Lung (tissue), 11 donors: ENCODE measurements at regions not wholly inside any gene's neighbourhood (a gene's known extent, or its start where the extent isn't known, plus 50 kb on each side); places are given as distances from the start of the nearest gene placed in this dataset.
"Not testable (repeated sequence)": the region's sequence is repeated elsewhere in the genome, so short reads cannot be mapped to it uniquely, and the experiment has no call there.

ENCODE experiments used
- ATAC-seq: fragments of 200-7000 bp; cut with Tn5 transposase; one replicate; pipeline ENCODE4 v1.9.1; 2020; ENCODE audit warnings: moderate number of reproducible peaks; ENCODE audit not compliant: insufficient read depth, low FRiP score
- DNase-seq, 3 donors: peaks; one replicate each; pipeline ENCODE4 v3.0.0-alpha.2; 2013 to 2017
- H3K27ac ChIP-seq, 2 donors: one replicate each; pipeline ENCODE4 v1.5.1; 2013; ENCODE audit warnings: mild to moderate bottlenecking in 2 of 2, moderate library complexity in 2 of 2, control low read depth in 1 of 2, inconsistent platforms in 1 of 2, low read depth in 1 of 2, low read length in 1 of 2
- H3K27me3 ChIP-seq, 3 donors: one replicate each; pipeline ENCODE4 v1.5.1; 2013; ENCODE audit warnings: low read length in 2 of 3; ENCODE audit not compliant: control insufficient read depth in 3 of 3, insufficient read depth in 3 of 3
- H3K36me3 ChIP-seq, 4 donors: one replicate each; pipeline ENCODE4 v1.5.1; 2013; ENCODE audit warnings: low read length in 4 of 4, mild to moderate bottlenecking in 1 of 4, moderate library complexity in 1 of 4; ENCODE audit not compliant: control insufficient read depth in 4 of 4, insufficient read depth in 4 of 4
- H3K4me1 ChIP-seq, 5 donors: one replicate each; pipeline ENCODE4 v1.5.1; 2013; ENCODE audit warnings: low read length in 5 of 5, mild to moderate bottlenecking in 2 of 5, moderate library complexity in 1 of 5; ENCODE audit not compliant: control insufficient read depth in 5 of 5, insufficient read depth in 5 of 5
- H3K4me3 ChIP-seq: one replicate; pipeline ENCODE4 v1.5.1; 2013; ENCODE audit warnings: mild to moderate bottlenecking, control low read depth, moderate library complexity
- H3K9ac ChIP-seq, 2 donors: one replicate each; pipeline ENCODE4 v1.5.1; 2013; ENCODE audit warnings: low read length in 2 of 2, control low read depth in 1 of 2; ENCODE audit not compliant: insufficient read depth in 1 of 2
- H3K9me3 ChIP-seq, 4 donors: one replicate each; pipeline ENCODE4 v1.5.1; 2013; ENCODE audit warnings: low read length in 3 of 4, mild to moderate bottlenecking in 1 of 4, moderate library complexity in 1 of 4; ENCODE audit not compliant: control insufficient read depth in 4 of 4, insufficient read depth in 3 of 4
- CTCF ChIP-seq: IDR thresholded peaks from 2 replicates; pipeline ENCODE4 v1.5.1; 2012; ENCODE audit warnings: mild to moderate bottlenecking; ENCODE audit errors: control extremely low read depth, extremely low read depth
- WGBS, 2 donors: extraction: QIAGEN DNeasy Blood & Tissue Kit; methylation state at CpG; one replicate each; pipeline ENCODE4 v1.1.7; 2013; 5-methylcytosine and 5-hydroxymethylcytosine counted together
- donor health status: control.
- donor health status: control.
- donor health status: Bipolar disorder and iron deficiency.
- donor health status: healthy.
- donor health status: DM: yes; HTN: yes; CAD: no.

- Histone ChIP-seq H3K27me3 (no peaks in the 10 kb centered on the region), H3K36me3 (no peaks in the 10 kb centered on the region), H3K4me1 (no peaks in the 10 kb centered on the region), H3K27ac (no peak overlapping the region), H3K9ac (no peak overlapping the region), H3K9me3 (no peaks in the 10 kb centered on the region), H3K4me3 (no peak overlapping the region)
- DNase-seq = no peak
- no peak for ATAC-seq
- WGBS, 2 donors = 91 to 96% methylated on average over 4 of the region's 4 CpGs
- TF ChIP-seq CTCF = no peak
Observed at GRCh38 chr1:95535614-95536013, 301.6 kb downstream of the RWDD3 start.

- Histone ChIP-seq H3K4me1 (no peaks in the 10 kb centered on the region), H3K27ac (no peak overlapping the region), H3K9me3 (no peaks in the 10 kb centered on the region), H3K9ac (no peak overlapping the region), H3K27me3 (no peaks in the 10 kb centered on the region), H3K4me3 (no peak overlapping the region), H3K36me3 (no peaks in the 10 kb centered on the region)
- 86 to 87% methylated on average over 5 of the region's 5 CpGs for WGBS, 2 donors
- DNase-seq (no peak), ATAC-seq (no peak)
- no peak for TF ChIP-seq CTCF
Observed at GRCh38 chr1:95536501-95536900, 302.5 kb downstream of the RWDD3 start.

DNA sequence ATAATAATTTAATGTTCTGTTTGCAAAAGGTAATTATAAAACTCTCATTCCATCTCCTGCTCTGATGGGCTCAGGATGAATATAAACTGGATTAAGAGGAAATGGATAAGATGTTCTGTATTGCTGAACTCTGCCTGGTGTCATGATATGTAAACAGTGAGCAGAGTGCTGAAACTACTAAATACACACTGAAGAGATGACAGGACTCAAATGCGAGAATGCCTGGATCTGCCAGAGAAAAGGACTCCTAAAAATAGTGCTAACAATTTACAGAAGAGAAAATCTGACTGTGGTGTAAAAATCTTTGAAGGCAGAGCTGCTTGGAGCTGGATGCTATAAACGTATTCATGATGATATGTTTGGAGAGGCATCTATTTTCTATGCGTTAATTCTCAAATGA lies 303.2 kb downstream of the RWDD3 start:
- Histone ChIP-seq H3K4me3 (no peak overlapping the region), H3K36me3 (no peaks in the 10 kb centered on the region), H3K27me3 (no peaks in the 10 kb centered on the region), H3K4me1 (no peaks in the 10 kb centered on the region), H3K9me3 (no peaks in the 10 kb centered on the region), H3K27ac (no peak overlapping the region), H3K9ac (no peak overlapping the region)
- no peak for TF ChIP-seq CTCF
- DNase-seq (no peak), ATAC-seq (no peak)
- WGBS, 2 donors = 61 to 78% methylated on average over 3 of the region's 3 CpGs

- not testable (repeated sequence) for ATAC-seq, H3K4me1 ChIP-seq, DNase-seq, H3K4me3 ChIP-seq, H3K27me3 ChIP-seq, H3K9me3 ChIP-seq, H3K36me3 ChIP-seq, H3K27ac ChIP-seq, H3K9ac ChIP-seq
- 93% methylated on average over 7 of the region's 7 CpGs for WGBS, 2 donors
Observed at GRCh38 chr1:95538242-95538641, 304.2 kb downstream of the RWDD3 start.
